PC-9 (cell line): ENCODE measurements at regions not wholly inside any gene's neighbourhood (a gene's known extent, or its start where the extent isn't known, plus 50 kb on each side); places are given as distances from the start of the nearest gene placed in this dataset.

Experiments
- BruUV-seq: library from RNA; stranded (reverse); fragments of 400-500 nt; replicated peaks from 2 replicates; lab custom pipeline; 2021; lab: Mats Ljungman, UMichigan
- CTCF ChIA-PET: fragments of 300-600 bp; sonication (Branson Sonifier 250); formaldehyde crosslinking; loops from one replicate; lab custom pipeline; 2022; ENCODE audit warnings: antibody characterized with exemption; lab: Charles Lee
- POLR2A ChIA-PET: fragments of 300-600 bp; sonication (Branson Sonifier 250); formaldehyde crosslinking; loops from one replicate; lab custom pipeline; 2022; ENCODE audit warnings: antibody characterized with exemption; ENCODE audit not compliant: unreplicated experiment; lab: Charles Lee
- DNase-seq, 2 experiments: peaks; one replicate each; pipeline versions ENCODE4 v3.0.0 to v3.0.0-alpha.2; 2015 to 2022; ENCODE audit warnings: mixed read lengths in 1 of 2
- H2AFZ ChIP-seq: fragments of 200-600 bp; sonication (generic); 2 replicates; pipeline ENCODE4 v1.8.1; 2017; ENCODE audit warnings: antibody characterized with exemption
- H3F3A ChIP-seq: fragments of 200-600 bp; sonication (generic); 2 replicates; pipeline ENCODE4 v1.8.1; 2017; ENCODE audit warnings: antibody characterized with exemption, mild to moderate bottlenecking, low read depth; ENCODE audit not compliant: insufficient read depth
- H3K27ac ChIP-seq: fragments of 200-600 bp; sonication (generic); 2 replicates; pipeline ENCODE4 v1.6.1; 2016; ENCODE audit warnings: mixed run types
- H3K27me3 ChIP-seq: fragments of 200-600 bp; sonication (generic); 2 replicates; pipeline ENCODE4 v1.6.1; 2016; ENCODE audit warnings: low read depth, mixed run types; ENCODE audit not compliant: insufficient read depth
- H3K36me3 ChIP-seq: fragments of 200-600 bp; sonication (generic); 2 replicates; pipeline ENCODE4 v1.6.1; 2016; ENCODE audit warnings: low read depth, mixed run types
- H3K4me1 ChIP-seq: fragments of 200-600 bp; sonication (generic); replicated peaks from 2 replicates; pipeline ENCODE4 v1.6.1; 2016; ENCODE audit warnings: mixed run types; ENCODE audit not compliant: insufficient read depth
- H3K4me2 ChIP-seq: fragments of 200-600 bp; sonication (generic); 2 replicates; pipeline ENCODE4 v1.6.1; 2017; ENCODE audit warnings: mixed run types
- H3K4me3 ChIP-seq: fragments of 200-600 bp; sonication (generic); 2 replicates; pipeline ENCODE4 v1.6.1; 2016; ENCODE audit warnings: mixed run types
- H3K79me2 ChIP-seq: fragments of 200-600 bp; sonication (generic); 2 replicates; pipeline ENCODE4 v1.6.1; 2017; ENCODE audit warnings: low read depth, mixed run types
- H3K9me2 ChIP-seq: fragments of 200-600 bp; sonication (generic); 2 replicates; pipeline ENCODE4 v1.8.1; 2017; ENCODE audit warnings: mild to moderate bottlenecking; ENCODE audit not compliant: insufficient read depth
- H3K9me3 ChIP-seq: fragments of 200-600 bp; sonication (generic); 2 replicates; pipeline ENCODE4 v1.8.1; 2016; ENCODE audit warnings: low read depth; ENCODE audit not compliant: insufficient read depth
- H4K20me1 ChIP-seq: fragments of 200-600 bp; sonication (generic); 2 replicates; pipeline ENCODE4 v1.8.1; 2017; ENCODE audit not compliant: insufficient read depth
- CTCF ChIP-seq: fragments of 200-600 bp; sonication (generic); conservative IDR thresholded peaks from 2 replicates; pipeline ENCODE4 v1.6.1; 2017; ENCODE audit warnings: mixed run types, antibody characterized with exemption, mild to moderate bottlenecking, moderate library complexity
- EZH2 ChIP-seq: fragments of 200-600 bp; sonication (generic); IDR thresholded peaks from 2 replicates; pipeline ENCODE4 v1.8.0; 2017; ENCODE audit warnings: antibody characterized with exemption, low read depth
- intact Hi-C: fragments of 100-400 bp; cut with micrococcal nuclease; formaldehyde crosslinking; loops from one replicate; pipeline ENCODE4 v1.10.0; 2022; ENCODE audit not compliant: unreplicated experiment

GRCh38 chr7:67894746-67895145 is 898.1 kb downstream of the TYW1 start:
- no peaks in the 10 kb centered on the region for H3K36me3 ChIP-seq
- no peak for DNase-seq
- H3K27me3 ChIP-seq: peaks cover 28% of the 10 kb centered on the region
- H2AFZ ChIP-seq: no peak overlapping the region
- H3K79me2 ChIP-seq: no peaks in the 10 kb centered on the region
- H3K9me2 ChIP-seq: 0 out of 2 replicates have a peak, but pooled peaks cover 4% of the 10 kb centered on the region
- no TSS peak for BruUV-seq
- ChIA-PET CTCF (no interaction called here), POLR2A (no interaction called here)
- H3F3A ChIP-seq: no peaks in the 10 kb centered on the region
- no peaks in the 10 kb centered on the region for H4K20me1 ChIP-seq
- no peaks in the 10 kb centered on the region for H3K9me3 ChIP-seq
- TF ChIP-seq EZH2 (no peak), CTCF (no peak)
- H3K27ac ChIP-seq: no peak overlapping the region
- no peak overlapping the region for H3K4me3 ChIP-seq
- no peak overlapping the region for H3K4me2 ChIP-seq
- no peaks in the 10 kb centered on the region for H3K4me1 ChIP-seq
- intact Hi-C loops: no loop called here

GRCh38 chr7:67896721-67897120 is 900.1 kb downstream of the TYW1 start:
- H3K9me3 ChIP-seq: no peaks in the 10 kb centered on the region
- no peak overlapping the region for H2AFZ ChIP-seq
- H3K9me2 ChIP-seq: 0 out of 2 replicates have a peak, but pooled peaks cover 4% of the 10 kb centered on the region
- no peaks in the 10 kb centered on the region for H3K36me3 ChIP-seq
- no peaks in the 10 kb centered on the region for H3F3A ChIP-seq
- POLR2A ChIA-PET: no interaction called here
- TF ChIP-seq CTCF (no peak), EZH2 (no peak)
- intact Hi-C loops: no loop called here
- H4K20me1 ChIP-seq: no peaks in the 10 kb centered on the region
- no peak overlapping the region for H3K27ac ChIP-seq
- CTCF ChIA-PET: no interaction called here
- H3K27me3 ChIP-seq: peaks cover 18% of the 10 kb centered on the region
- H3K4me1 ChIP-seq: no peaks in the 10 kb centered on the region
- DNase-seq: no peak
- no peak overlapping the region for H3K4me2 ChIP-seq
- no peak overlapping the region for H3K4me3 ChIP-seq
- BruUV-seq: no TSS peak
- H3K79me2 ChIP-seq: no peaks in the 10 kb centered on the region

- H3K9me2 ChIP-seq: 0 out of 2 replicates have a peak, but pooled peaks cover 4% of the 10 kb centered on the region
- POLR2A ChIA-PET: no interaction called here
- no peak overlapping the region for H2AFZ ChIP-seq
- BruUV-seq: no TSS peak
- H3F3A ChIP-seq: no peaks in the 10 kb centered on the region
- no peaks in the 10 kb centered on the region for H3K9me3 ChIP-seq
- H3K79me2 ChIP-seq: no peaks in the 10 kb centered on the region
- no peaks in the 10 kb centered on the region for H4K20me1 ChIP-seq
- no peak overlapping the region for H3K27ac ChIP-seq
- TF ChIP-seq CTCF (no peak), EZH2 (no peak)
- H3K4me1 ChIP-seq: no peaks in the 10 kb centered on the region
- no peaks in the 10 kb centered on the region for H3K36me3 ChIP-seq
- H3K4me2 ChIP-seq: no peak overlapping the region
- CTCF ChIA-PET: interaction anchor here (0.6 kb wide), 1 partner anchor 537 kb away, joined by 14 read pairs; no protein-coding TSS in a partner anchor
- no peak for DNase-seq
- H3K27me3 ChIP-seq: peaks cover 15% of the 10 kb centered on the region
- H3K4me3 ChIP-seq: no peak overlapping the region
- intact Hi-C loops: no loop called here
Observed at GRCh38 chr7:67900456-67900855, 903.8 kb downstream of the TYW1 start.
